ENCODE measurements at regions not wholly inside any gene's neighbourhood (a gene's known extent, or its start where the extent isn't known, plus 50 kb on each side); places are given as distances from the start of the nearest gene placed in this dataset.

GRCh38 chr4:64192731-64193412 lies 216.4 kb downstream of the TECRL start:
- intact Hi-C loops (cut with micrococcal nuclease) (no loop called here), in situ Hi-C loops (cut with MboI; ENCODE audit: low sequenced_read_pairs) (no loop called here), dilution Hi-C loops (cut with HindIII; ENCODE audit: low sequenced_read_pairs, unreplicated experiment) (no loop called here)
- BruUV-seq (replicated peaks): no TSS peak
- H2BK15ac ChIP-seq (ENCODE audit: low read depth, low read length): no peak overlapping the region
- no peaks in the 10 kb centered on the region for H3K9me1 ChIP-seq (ENCODE audit: insufficient read depth, low read length)
- CTCF ChIA-PET: no interaction called here
- no CpG with 5 or more reads among the region's 3 CpGs for WGBS, 2 experiments (ENCODE audit: extremely low coverage in 2 of 2, insufficient read length in 1 of 2)
- no peak for TF ChIP-seq POLR2A (IDR thresholded peaks at IDR 0.05; ENCODE audit: low read depth, low read length)
- TF ChIP-seq FOS (IDR thresholded peaks at IDR 0.05; ENCODE audit: low read depth, low read length): no peak
- no peak for TF ChIP-seq CEBPB (IDR thresholded peaks at IDR 0.05; ENCODE audit: low read depth, low read length)
- TF ChIP-seq MXI1 (IDR thresholded peaks at IDR 0.05; ENCODE audit: borderline replicate concordance, low read depth, low read length): no peak
- TF ChIP-seq ELK1 (IDR thresholded peaks at IDR 0.05; ENCODE audit: borderline replicate concordance, low read depth, low read length): no peak
- no peak for TF ChIP-seq USF2 (IDR thresholded peaks at IDR 0.05; ENCODE audit: low read depth, low read length)
- no peak for TF ChIP-seq CHD1 (IDR thresholded peaks at IDR 0.05; ENCODE audit: low read depth, low read length)
- no peak for TF ChIP-seq CTCF (conservative IDR thresholded peaks at IDR 0.05; ENCODE audit: low read depth, low read length)
- no peak for TF ChIP-seq SMC3 (IDR thresholded peaks at IDR 0.05; ENCODE audit: low read depth, low read length)
- TF ChIP-seq RCOR1 (IDR thresholded peaks at IDR 0.05; ENCODE audit: insufficient replicate concordance, low read length): no peak
- TF ChIP-seq MAFK (IDR thresholded peaks at IDR 0.05; ENCODE audit: low read depth, low read length): no peak
- no peak for TF ChIP-seq BHLHE40 (IDR thresholded peaks at IDR 0.05; ENCODE audit: low read depth, low read length)
- no peak for TF ChIP-seq RAD21 (IDR thresholded peaks at IDR 0.05; ENCODE audit: low read length)
- no peak for TF ChIP-seq NFE2L2 (IDR thresholded peaks at IDR 0.05; ENCODE audit: low read depth, low read length)
- TF ChIP-seq MAZ (IDR thresholded peaks at IDR 0.05; ENCODE audit: borderline replicate concordance, low read depth, low read length): no peak
- no peak for TF ChIP-seq RFX5 (IDR thresholded peaks at IDR 0.05; ENCODE audit: low read depth, low read length)
- no peak overlapping the region for H4K8ac ChIP-seq (ENCODE audit: low read depth in 2 of 2, low read length in 2 of 2)
- DNase-seq (no peak), ATAC-seq (ENCODE audit: low read depth) (no peak)
- no peak overlapping the region for H3K18ac ChIP-seq (ENCODE audit: low read depth, low read length)
- no peaks in the 10 kb centered on the region for H3K79me1 ChIP-seq (ENCODE audit: low read depth in 1 of 2, low read length in 2 of 2)
- no peak overlapping the region for H2AK5ac ChIP-seq (ENCODE audit: low read depth, low read length)
- no peak overlapping the region for H3K9ac ChIP-seq (ENCODE audit: low read depth, low read length)
- no peak overlapping the region for H3K4me2 ChIP-seq (ENCODE audit: low read depth, low read length)
- H4K5ac ChIP-seq (ENCODE audit: low read depth, low read length): no peak overlapping the region
- no peak overlapping the region for H2AK9ac ChIP-seq (replicated peaks; ENCODE audit: low read depth, low read length, poor library complexity)
- H3K4me1 ChIP-seq (ENCODE audit: control insufficient read depth, insufficient read depth, low read length): no peaks in the 10 kb centered on the region
- H3K27ac ChIP-seq (ENCODE audit: insufficient read depth, low read length): no peak overlapping the region
- H3K14ac ChIP-seq (replicated peaks; ENCODE audit: low read depth, low read length): no peak overlapping the region
- no peak overlapping the region for H3K4ac ChIP-seq (ENCODE audit: low read depth, low read length)
- H3K27me3 ChIP-seq (ENCODE audit: control insufficient read depth, insufficient read depth, low read length): no peaks in the 10 kb centered on the region
- no peak overlapping the region for H3K4me3 ChIP-seq (ENCODE audit: insufficient read depth, low read depth, low read length)
- no peaks in the 10 kb centered on the region for H4K20me1 ChIP-seq (ENCODE audit: insufficient read depth, low read length)
- H3K56ac ChIP-seq (ENCODE audit: extremely low read depth, insufficient read depth, low read length): no peak overlapping the region
- H3K36me3 ChIP-seq (ENCODE audit: control insufficient read depth, insufficient read depth, low read length): no peaks in the 10 kb centered on the region
- no peak overlapping the region for H2BK5ac ChIP-seq (ENCODE audit: low read depth, low read length, poor library complexity, severe bottlenecking)
- POLR2A ChIA-PET (ENCODE audit: unreplicated experiment): no interaction called here
- no peak overlapping the region for H3K23ac ChIP-seq (ENCODE audit: low read depth, low read length)
- no peak overlapping the region for H2BK120ac ChIP-seq (ENCODE audit: low read depth, low read length)
- H2BK20ac ChIP-seq (ENCODE audit: low read depth, low read length): no peak overlapping the region
- H2AFZ ChIP-seq (replicated peaks; ENCODE audit: low read length, poor library complexity): no peak overlapping the region
- peaks cover 5% of the 10 kb centered on the region; the same call in 1 of the 2 replicates for H3K9me3 ChIP-seq (ENCODE audit: control insufficient read depth, insufficient read depth, low read length)
- no peak overlapping the region for H4K91ac ChIP-seq (ENCODE audit: insufficient read depth, low read depth, low read length)

Data from IMR-90 (cell line).